Ectodermal cell (in vitro differentiated cells): ENCODE measurements at regions not wholly inside any gene's neighbourhood (a gene's known extent, or its start where the extent isn't known, plus 50 kb on each side); places are given as distances from the start of the nearest gene placed in this dataset.

Experiments
- H3K27ac ChIP-seq: 2 replicates; pipeline ENCODE4 v1.7.0; 2013; ENCODE audit warnings: mild to moderate bottlenecking, low read depth, low read length; ENCODE audit not compliant: insufficient read depth, poor library complexity, severe bottlenecking
- H3K27me3 ChIP-seq: 2 replicates; pipeline ENCODE4 v1.7.0; 2013; ENCODE audit warnings: mild to moderate bottlenecking, low read length; ENCODE audit not compliant: insufficient read depth, control insufficient read depth, poor library complexity, severe bottlenecking
- H3K36me3 ChIP-seq: one replicate; pipeline ENCODE4 v1.7.0; 2013; ENCODE audit warnings: low read length; ENCODE audit not compliant: control insufficient read depth, insufficient read depth
- H3K4me1 ChIP-seq: one replicate; pipeline ENCODE4 v1.7.0; 2013; ENCODE audit warnings: low read length; ENCODE audit not compliant: control insufficient read depth, insufficient read depth
- H3K4me3 ChIP-seq: 2 replicates; pipeline ENCODE4 v1.7.0; 2013; ENCODE audit warnings: low read depth, low read length, control low read depth; ENCODE audit not compliant: insufficient read depth
- H3K9me3 ChIP-seq: 2 replicates; pipeline ENCODE4 v1.7.0; 2013; ENCODE audit warnings: mild to moderate bottlenecking, low read length, moderate library complexity; ENCODE audit not compliant: control insufficient read depth
- WGBS, 2 experiments: methylation state at CpG; one replicate each; pipeline ENCODE4 v1.1.7; 2013; ENCODE audit warnings: missing lambda C conversion rate in 2 of 2; 5-methylcytosine and 5-hydroxymethylcytosine counted together

DNA sequence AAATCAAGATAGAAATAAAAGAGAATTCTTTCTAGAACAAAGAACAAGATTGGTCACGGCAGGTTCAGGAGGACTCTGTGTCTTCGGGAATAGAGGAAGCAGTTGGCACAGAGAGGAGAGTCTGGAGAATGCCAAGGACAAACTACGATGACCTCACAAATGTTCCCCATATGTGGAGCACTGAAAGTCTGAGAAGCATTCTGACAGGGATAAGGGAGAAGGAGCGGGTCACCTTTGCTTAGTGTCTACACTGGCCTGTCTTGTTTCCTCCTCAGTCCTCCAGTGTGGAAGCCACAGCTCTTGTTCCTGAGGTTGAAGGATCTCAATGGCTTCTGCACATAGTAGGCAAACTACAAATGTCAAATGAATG lies 338.8 kb downstream of the MYCN start:
- H3K4me3 ChIP-seq = no peak overlapping the region
- H3K4me1 ChIP-seq = no peaks in the 10 kb centered on the region
- no peaks in the 10 kb centered on the region for H3K36me3 ChIP-seq
- no peaks in the 10 kb centered on the region for H3K9me3 ChIP-seq
- no peaks in the 10 kb centered on the region for H3K27me3 ChIP-seq
- H3K27ac ChIP-seq = no peak overlapping the region
- WGBS, 2 experiments = 96% methylated on average over 4 of the region's 4 CpGs

GRCh38 chr2:16278421-16279200 lies 338.3 kb downstream of the MYCN start:
- Histone ChIP-seq H3K4me1 (no peaks in the 10 kb centered on the region), H3K36me3 (no peaks in the 10 kb centered on the region), H3K9me3 (no peaks in the 10 kb centered on the region), H3K27ac (no peak overlapping the region), H3K27me3 (no peaks in the 10 kb centered on the region), H3K4me3 (no peak overlapping the region)
- 93 to 95% methylated on average over 7 of the region's 8 CpGs for WGBS, 2 experiments

DNA sequence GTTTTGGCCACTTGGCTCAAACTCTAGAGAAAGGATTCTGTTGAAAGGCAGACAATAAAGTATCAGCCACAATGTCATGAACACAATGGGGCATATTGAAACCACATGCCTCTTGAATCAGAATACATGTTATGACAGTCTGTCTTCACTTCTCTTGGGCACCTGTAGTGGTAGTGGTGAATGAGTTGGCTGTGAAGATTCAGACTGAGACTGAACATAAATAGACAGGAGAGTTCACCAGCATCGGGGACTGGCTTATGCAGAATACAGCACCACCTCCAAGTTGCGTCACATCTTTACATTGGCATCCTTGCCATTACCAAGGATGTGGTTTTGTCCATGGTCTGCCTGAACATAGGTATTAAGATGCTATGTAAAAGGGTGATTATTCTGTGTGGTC lies 336.8 kb downstream of the MYCN start:
- H3K36me3 ChIP-seq = no peaks in the 10 kb centered on the region
- H3K27ac ChIP-seq = no peak overlapping the region
- H3K4me1 ChIP-seq = no peaks in the 10 kb centered on the region
- 94 to 96% methylated on average over 2 of the region's 2 CpGs for WGBS, 2 experiments
- no peaks in the 10 kb centered on the region for H3K27me3 ChIP-seq
- no peaks in the 10 kb centered on the region for H3K9me3 ChIP-seq
- no peak overlapping the region for H3K4me3 ChIP-seq

- Histone ChIP-seq H3K27me3 (no peaks in the 10 kb centered on the region), H3K9me3 (no peaks in the 10 kb centered on the region), H3K4me1 (no peaks in the 10 kb centered on the region), H3K36me3 (no peaks in the 10 kb centered on the region), H3K27ac (no peak overlapping the region), H3K4me3 (no peak overlapping the region)
- 93% methylated on average over 4 of the region's 4 CpGs for WGBS, 2 experiments
These were observed 335.3 kb downstream of the MYCN start for GRCh38 chr2:16275661-16276060.

GRCh38 chr2:16275131-16275530 lies 334.8 kb downstream of the MYCN start:
- H3K9me3 ChIP-seq = no peaks in the 10 kb centered on the region
- H3K27me3 ChIP-seq = no peaks in the 10 kb centered on the region
- H3K4me3 ChIP-seq = no peak overlapping the region
- no peaks in the 10 kb centered on the region for H3K36me3 ChIP-seq
- H3K4me1 ChIP-seq = no peaks in the 10 kb centered on the region
- WGBS, 2 experiments = 90 to 93% methylated on average over 4 of the region's 4 CpGs
- no peak overlapping the region for H3K27ac ChIP-seq

- no peaks in the 10 kb centered on the region for H3K27me3 ChIP-seq
- H3K4me1 ChIP-seq = no peaks in the 10 kb centered on the region
- no peaks in the 10 kb centered on the region for H3K36me3 ChIP-seq
- H3K27ac ChIP-seq = no peak overlapping the region
- no peaks in the 10 kb centered on the region for H3K9me3 ChIP-seq
- no peak overlapping the region for H3K4me3 ChIP-seq
These were observed 332.8 kb downstream of the MYCN start for GRCh38 chr2:16273111-16273510.

GRCh38 chr2:16272038-16272788 lies 331.9 kb downstream of the MYCN start:
- H3K4me3 ChIP-seq = no peak overlapping the region
- no peaks in the 10 kb centered on the region for H3K27me3 ChIP-seq
- no peaks in the 10 kb centered on the region for H3K36me3 ChIP-seq
- H3K9me3 ChIP-seq = no peaks in the 10 kb centered on the region
- no peak overlapping the region for H3K27ac ChIP-seq
- WGBS, 2 experiments = 93 to 94% methylated on average over 10 of the region's 10 CpGs
- H3K4me1 ChIP-seq = no peaks in the 10 kb centered on the region

GRCh38 chr2:16271231-16271896 lies 331.0 kb downstream of the MYCN start:
- 79 to 83% methylated on average over 2 of the region's 2 CpGs for WGBS, 2 experiments
- Histone ChIP-seq H3K4me1 (no peaks in the 10 kb centered on the region), H3K9me3 (no peaks in the 10 kb centered on the region), H3K36me3 (no peaks in the 10 kb centered on the region), H3K27ac (no peak overlapping the region), H3K4me3 (no peak overlapping the region), H3K27me3 (no peaks in the 10 kb centered on the region)

- WGBS, 2 experiments = 94 to 97% methylated on average over 4 of the region's 4 CpGs
- no peak overlapping the region for H3K27ac ChIP-seq
- H3K4me1 ChIP-seq = no peaks in the 10 kb centered on the region
- no peaks in the 10 kb centered on the region for H3K27me3 ChIP-seq
- H3K9me3 ChIP-seq = no peaks in the 10 kb centered on the region
- no peak overlapping the region for H3K4me3 ChIP-seq
- H3K36me3 ChIP-seq = no peaks in the 10 kb centered on the region
These were observed 330.1 kb downstream of the MYCN start for GRCh38 chr2:16270441-16270840.

- H3K4me1 ChIP-seq = no peaks in the 10 kb centered on the region
- no peak overlapping the region for H3K4me3 ChIP-seq
- H3K27ac ChIP-seq = no peak overlapping the region
- no peaks in the 10 kb centered on the region for H3K9me3 ChIP-seq
- 56 to 76% methylated on average over 1 to 3 of the region's 3 CpGs for WGBS, 2 experiments
- H3K36me3 ChIP-seq = no peaks in the 10 kb centered on the region
- no peaks in the 10 kb centered on the region for H3K27me3 ChIP-seq
These were observed 328.1 kb downstream of the MYCN start for GRCh38 chr2:16268301-16269000.
